Caco-2 (cell line): ENCODE measurements at regions not wholly inside any gene's neighbourhood (a gene's known extent, or its start where the extent isn't known, plus 50 kb on each side); places are given as distances from the start of the nearest gene placed in this dataset.

Experiments
- BruUV-seq: library from RNA; stranded (reverse); fragments of 400-500 nt; replicated peaks from 2 replicates; lab custom pipeline; 2021; lab: Mats Ljungman, UMichigan
- CTCF ChIA-PET: fragments of 300-600 bp; sonication (Branson Sonifier 250); formaldehyde crosslinking; loops from one replicate; lab custom pipeline; 2022; ENCODE audit warnings: antibody characterized with exemption; lab: Charles Lee
- POLR2A ChIA-PET: fragments of 300-600 bp; sonication (Branson Sonifier 250); formaldehyde crosslinking; loops from one replicate; lab custom pipeline; 2022; ENCODE audit warnings: antibody characterized with exemption; lab: Charles Lee
- DNase-seq, 2 experiments: peaks; one replicate each; pipeline versions ENCODE4 v3.0.0 to v3.0.0-alpha.2; 2020 to 2022
- H3K27me3 ChIP-seq: replicated peaks from 2 replicates; pipeline ENCODE4 v1.6.0; 2011; ENCODE audit warnings: low read length; ENCODE audit not compliant: control insufficient read depth, insufficient read depth
- H3K36me3 ChIP-seq: 2 replicates; pipeline ENCODE4 v1.5.1; 2011; ENCODE audit warnings: low read length; ENCODE audit not compliant: control insufficient read depth, insufficient read depth
- H3K4me1 ChIP-seq: fragments of 250-450 bp; sonication (Bioruptor Pico); 2 replicates; pipeline ENCODE4 v1.5.1; 2020; ENCODE audit warnings: mild to moderate bottlenecking
- H3K4me3 ChIP-seq: 2 replicates; pipeline ENCODE4 v1.5.1; 2011; ENCODE audit warnings: low read depth, mild to moderate bottlenecking, control low read depth, low read length
- H3K9me3 ChIP-seq: fragments of 250-450 bp; sonication (Bioruptor Pico); 2 replicates; pipeline ENCODE4 v1.5.1; 2020; ENCODE audit warnings: mild to moderate bottlenecking, moderate library complexity
- H3K27ac Mint-ChIP-seq: one replicate; pipeline ENCODE4 v1.8.0; 2022; ENCODE audit warnings: mixed read lengths; ENCODE audit not compliant: unreplicated experiment
- H3K27me3 Mint-ChIP-seq: one replicate; pipeline ENCODE4 v1.8.0; 2022; ENCODE audit warnings: mixed read lengths; ENCODE audit not compliant: insufficient read depth, unreplicated experiment
- H3K36me3 Mint-ChIP-seq: one replicate; pipeline ENCODE4 v1.8.0; 2022; ENCODE audit warnings: mild to moderate bottlenecking, mixed read lengths; ENCODE audit not compliant: insufficient read depth, unreplicated experiment
- H3K4me1 Mint-ChIP-seq: one replicate; pipeline ENCODE4 v1.8.0; 2022; ENCODE audit warnings: low read depth, mixed read lengths; ENCODE audit not compliant: unreplicated experiment
- H3K4me3 Mint-ChIP-seq: one replicate; pipeline ENCODE4 v1.8.0; 2022; ENCODE audit warnings: mild to moderate bottlenecking, moderate library complexity, mixed read lengths; ENCODE audit not compliant: unreplicated experiment
- H3K9me3 Mint-ChIP-seq: one replicate; pipeline ENCODE4 v1.8.0; 2022; ENCODE audit warnings: mixed read lengths; ENCODE audit not compliant: unreplicated experiment
- intact Hi-C: fragments of 100-400 bp; cut with micrococcal nuclease; formaldehyde crosslinking; loops from one replicate; pipeline ENCODE4 v1.10.0; 2022; ENCODE audit not compliant: unreplicated experiment
- TF ChIP-seq, protein P1 (sequence below), 2 experiments: fragments of 200-600 bp in 1 of 2; IDR thresholded peaks; 1 replicate in 1 of 2; 2 replicates in 1 of 2; pipeline versions ENCODE4 v1.5.1 to v1.8.0; 2011 to 2022; ENCODE audit warnings: antibody characterized with exemption in 1 of 2, control low read depth in 1 of 2, inconsistent platforms in 1 of 2, low read depth in 1 of 2, low read length in 1 of 2, mild to moderate bottlenecking in 1 of 2, moderate library complexity in 1 of 2; ENCODE audit not compliant: insufficient read depth in 1 of 2, severe bottlenecking in 1 of 2, unreplicated experiment in 1 of 2

DNA sequence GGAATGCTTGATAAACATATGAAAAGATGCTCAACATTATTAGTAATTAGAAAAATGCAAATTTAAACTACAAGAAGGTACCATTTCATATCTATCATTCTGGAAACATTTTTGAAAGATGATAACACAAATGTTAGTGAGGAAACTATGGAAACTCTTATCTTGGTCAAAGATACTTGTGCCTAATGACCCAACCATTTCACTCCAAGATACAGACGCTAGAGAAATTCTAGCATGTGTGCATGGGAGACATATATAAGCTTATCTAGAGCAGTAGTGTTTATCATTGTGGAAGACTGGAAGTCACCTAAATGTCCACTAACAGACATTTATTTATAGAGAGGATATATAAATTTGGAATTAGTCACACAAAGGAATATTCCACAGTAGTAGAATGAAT is 143.1 kb upstream of the HMGA2 start:
- H3K27ac Mint-ChIP-seq: no peak overlapping the region
- H3K27me3 Mint-ChIP-seq: no peaks in the 10 kb centered on the region
- Histone ChIP-seq H3K27me3 (no peaks in the 10 kb centered on the region), H3K4me3 (no peak overlapping the region), H3K9me3 (no peaks in the 10 kb centered on the region), H3K36me3 (no peaks in the 10 kb centered on the region), H3K4me1 (no peaks in the 10 kb centered on the region)
- ChIA-PET CTCF (no interaction called here), POLR2A (no interaction called here)
- no peak overlapping the region for H3K4me3 Mint-ChIP-seq
- no peak for DNase-seq
- intact Hi-C loops: no loop called here
- TF ChIP-seq, protein P1, sequence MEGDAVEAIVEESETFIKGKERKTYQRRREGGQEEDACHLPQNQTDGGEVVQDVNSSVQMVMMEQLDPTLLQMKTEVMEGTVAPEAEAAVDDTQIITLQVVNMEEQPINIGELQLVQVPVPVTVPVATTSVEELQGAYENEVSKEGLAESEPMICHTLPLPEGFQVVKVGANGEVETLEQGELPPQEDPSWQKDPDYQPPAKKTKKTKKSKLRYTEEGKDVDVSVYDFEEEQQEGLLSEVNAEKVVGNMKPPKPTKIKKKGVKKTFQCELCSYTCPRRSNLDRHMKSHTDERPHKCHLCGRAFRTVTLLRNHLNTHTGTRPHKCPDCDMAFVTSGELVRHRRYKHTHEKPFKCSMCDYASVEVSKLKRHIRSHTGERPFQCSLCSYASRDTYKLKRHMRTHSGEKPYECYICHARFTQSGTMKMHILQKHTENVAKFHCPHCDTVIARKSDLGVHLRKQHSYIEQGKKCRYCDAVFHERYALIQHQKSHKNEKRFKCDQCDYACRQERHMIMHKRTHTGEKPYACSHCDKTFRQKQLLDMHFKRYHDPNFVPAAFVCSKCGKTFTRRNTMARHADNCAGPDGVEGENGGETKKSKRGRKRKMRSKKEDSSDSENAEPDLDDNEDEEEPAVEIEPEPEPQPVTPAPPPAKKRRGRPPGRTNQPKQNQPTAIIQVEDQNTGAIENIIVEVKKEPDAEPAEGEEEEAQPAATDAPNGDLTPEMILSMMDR (IDR thresholded peaks at IDR 0.05; ENCODE audit: insufficient read depth in 1 of 2, low read depth in 1 of 2, low read length in 1 of 2, severe bottlenecking in 1 of 2, unreplicated experiment in 1 of 2): no peak
- H3K4me1 Mint-ChIP-seq: no peaks in the 10 kb centered on the region
- peaks cover 7% of the 10 kb centered on the region for H3K9me3 Mint-ChIP-seq
- H3K36me3 Mint-ChIP-seq: no peaks in the 10 kb centered on the region
- BruUV-seq: no TSS peak

DNA sequence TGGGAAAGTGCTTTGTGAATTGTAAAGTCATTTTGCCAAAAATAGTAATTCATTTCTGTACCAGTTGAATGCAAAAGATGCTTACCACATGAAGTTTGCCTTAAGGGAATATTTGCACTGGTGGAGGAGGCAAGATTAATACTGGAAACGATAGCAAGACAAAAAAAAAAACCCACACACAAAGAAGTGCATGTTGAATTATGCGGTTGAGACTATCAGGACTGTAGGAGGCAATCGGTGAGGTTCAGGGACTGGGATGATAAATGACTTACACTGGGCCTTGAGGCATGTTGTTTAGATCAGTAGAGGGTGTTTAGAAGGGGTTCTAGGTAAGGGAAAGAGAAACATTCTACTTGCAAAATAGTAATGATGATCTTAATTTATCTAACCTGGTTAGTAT is 142.2 kb upstream of the HMGA2 start:
- TF ChIP-seq, protein P1 (IDR thresholded peaks at IDR 0.05; ENCODE audit: insufficient read depth in 1 of 2, low read depth in 1 of 2, low read length in 1 of 2, severe bottlenecking in 1 of 2, unreplicated experiment in 1 of 2): no peak

DNA sequence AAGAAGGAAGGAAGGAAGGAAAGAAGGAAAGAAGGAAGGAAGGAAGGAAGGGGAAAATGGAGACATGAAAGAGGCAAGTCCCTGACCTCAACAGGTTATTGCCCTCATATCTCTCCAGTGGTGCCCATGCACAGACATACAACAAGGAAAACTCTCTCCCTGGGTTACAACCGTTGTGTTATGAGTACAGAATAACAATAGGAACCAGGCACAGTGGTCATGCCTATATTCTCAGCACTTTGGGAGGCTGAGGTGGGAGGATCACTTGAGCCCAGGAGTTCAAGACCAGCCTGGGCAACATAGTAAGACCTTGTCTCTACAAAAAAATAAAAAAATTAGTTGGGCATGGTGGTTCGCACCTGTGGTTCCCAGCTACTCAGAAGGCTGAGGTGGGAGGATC is 139.4 kb upstream of the HMGA2 start:
- Histone ChIP-seq H3K4me3 (no peak overlapping the region), H3K9me3 (no peaks in the 10 kb centered on the region), H3K27me3 (no peaks in the 10 kb centered on the region), H3K36me3 (no peaks in the 10 kb centered on the region), H3K4me1 (no peaks in the 10 kb centered on the region)
- TF ChIP-seq, protein P1 (IDR thresholded peaks at IDR 0.05; ENCODE audit: insufficient read depth in 1 of 2, low read depth in 1 of 2, low read length in 1 of 2, severe bottlenecking in 1 of 2, unreplicated experiment in 1 of 2): no peak
- ChIA-PET POLR2A (no interaction called here), CTCF (no interaction called here)
- Mint-ChIP-seq H3K4me1 (no peaks in the 10 kb centered on the region), H3K9me3 (no peaks in the 10 kb centered on the region), H3K36me3 (no peaks in the 10 kb centered on the region), H3K27me3 (no peaks in the 10 kb centered on the region), H3K4me3 (no peak overlapping the region), H3K27ac (no peak overlapping the region)
- intact Hi-C loops: loop anchor here (1.0 kb wide), 1 partner anchor 129 kb away; no protein-coding TSS in a partner anchor
- no peak for DNase-seq
- BruUV-seq: no TSS peak

More for the DNA sequence above, 142.2 kb upstream of the HMGA2 start:
- Mint-ChIP-seq H3K27ac (no peak overlapping the region), H3K9me3 (peaks cover 7% of the 10 kb centered on the region), H3K4me1 (no peaks in the 10 kb centered on the region), H3K36me3 (no peaks in the 10 kb centered on the region), H3K27me3 (no peaks in the 10 kb centered on the region), H3K4me3 (no peak overlapping the region)
- no peak overlapping the region for H3K4me3 ChIP-seq
- no TSS peak for BruUV-seq
- intact Hi-C loops: no loop called here
- no peaks in the 10 kb centered on the region for H3K27me3 ChIP-seq
- no peaks in the 10 kb centered on the region for H3K36me3 ChIP-seq
- H3K9me3 ChIP-seq: no peaks in the 10 kb centered on the region
- ChIA-PET CTCF (no interaction called here), POLR2A (no interaction called here)
- no peaks in the 10 kb centered on the region for H3K4me1 ChIP-seq
- no peak for DNase-seq
